OCI-M1 (cell line): ENCODE measurements at regions not wholly inside any gene's neighbourhood (a gene's known extent, or its start where the extent isn't known, plus 50 kb on each side); places are given as distances from the start of the nearest gene placed in this dataset.
"Not testable (repeated sequence)": the region's sequence is repeated elsewhere in the genome, so short reads cannot be mapped to it uniquely, and the experiment has no call there.

Source experiments
- DNase-seq: peaks from one replicate; lab custom pipeline; 2025; lab: John Stamatoyannopoulos, UW

GRCh38 chr7:8314566-8314965, 52.6 kb upstream of the ICA1 start:
- no peak for DNase-seq

- DNase-seq, result no peak
Observed at GRCh38 chr7:8319115-8319514, 57.1 kb upstream of the ICA1 start.

DNA sequence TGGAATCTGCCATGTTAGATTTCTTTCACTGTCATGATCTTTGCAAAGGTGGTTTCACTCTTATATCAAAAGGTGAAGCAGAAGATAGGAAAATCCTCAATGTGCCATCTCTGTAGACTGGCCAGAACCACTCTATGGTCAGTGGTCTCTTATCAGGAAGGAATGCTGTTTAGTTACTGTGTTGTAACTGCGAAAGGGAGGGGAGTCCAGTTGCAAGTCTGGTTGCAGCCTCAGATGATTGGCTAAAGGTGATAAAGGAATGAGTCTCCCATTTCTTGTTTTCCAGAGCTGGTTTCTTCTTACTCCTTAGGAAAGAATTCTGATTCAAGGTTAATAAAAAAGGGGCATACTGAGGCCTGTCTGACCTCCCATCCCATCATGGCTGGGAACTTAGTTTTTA, 58.2 kb upstream of the ICA1 start:
- DNase-seq, result no peak

GRCh38 chr7:8321312-8321711, 59.3 kb upstream of the ICA1 start:
- DNase-seq, result no peak

DNA sequence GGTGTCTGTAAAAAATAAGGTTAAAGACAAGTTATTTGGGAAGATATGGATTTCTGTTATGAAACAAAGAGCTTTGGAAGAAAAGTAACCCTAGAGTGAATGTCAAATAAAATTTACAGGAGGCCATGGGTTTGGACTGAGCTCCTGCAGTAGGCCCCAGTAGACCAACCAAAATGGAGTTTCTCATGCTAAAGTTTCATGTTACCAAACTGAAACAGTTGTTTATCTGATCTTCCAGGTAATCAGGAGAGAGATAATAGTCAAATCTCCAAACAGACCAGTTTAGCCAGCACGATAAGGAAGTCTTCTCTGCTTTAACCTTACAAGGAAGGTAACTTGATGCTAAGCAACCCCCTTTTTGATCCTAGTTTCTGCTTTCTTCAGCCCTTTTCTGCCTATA, 60.7 kb upstream of the ICA1 start:
- no peak for DNase-seq

DNA sequence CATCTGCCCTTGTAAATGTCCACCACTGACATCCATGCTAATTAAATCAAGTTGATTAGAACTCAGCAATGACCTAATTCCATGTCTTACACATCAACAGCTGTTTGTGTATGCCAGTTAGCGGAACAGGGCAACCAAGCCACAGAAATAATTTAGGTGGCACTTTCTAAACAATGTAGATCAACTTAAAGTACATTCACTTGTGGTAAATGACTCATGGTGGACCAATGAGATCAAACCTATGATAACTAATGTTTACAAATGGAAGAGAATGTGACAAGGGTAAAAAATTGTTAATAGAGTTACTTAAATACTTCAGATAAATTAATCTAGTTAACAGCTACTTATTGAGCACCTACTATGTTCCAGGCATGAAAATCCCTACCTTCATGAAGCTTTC, 63.1 kb upstream of the ICA1 start:
- no peak for DNase-seq

GRCh38 chr7:8327199-8327598, 65.2 kb upstream of the ICA1 start:
- DNase-seq, result no peak

- no peak for DNase-seq
Observed at GRCh38 chr7:8338206-8338605, 76.2 kb upstream of the ICA1 start.

- DNase-seq, result no peak
Observed at GRCh38 chr7:8343556-8343955, 81.6 kb upstream of the ICA1 start.

GRCh38 chr7:8347395-8347794, 85.4 kb upstream of the ICA1 start:
- DNase-seq, result not testable (repeated sequence)

GRCh38 chr7:8351654-8352053, 81.8 kb upstream of the NXPH1 start:
- DNase-seq, result not testable (repeated sequence)

DNA sequence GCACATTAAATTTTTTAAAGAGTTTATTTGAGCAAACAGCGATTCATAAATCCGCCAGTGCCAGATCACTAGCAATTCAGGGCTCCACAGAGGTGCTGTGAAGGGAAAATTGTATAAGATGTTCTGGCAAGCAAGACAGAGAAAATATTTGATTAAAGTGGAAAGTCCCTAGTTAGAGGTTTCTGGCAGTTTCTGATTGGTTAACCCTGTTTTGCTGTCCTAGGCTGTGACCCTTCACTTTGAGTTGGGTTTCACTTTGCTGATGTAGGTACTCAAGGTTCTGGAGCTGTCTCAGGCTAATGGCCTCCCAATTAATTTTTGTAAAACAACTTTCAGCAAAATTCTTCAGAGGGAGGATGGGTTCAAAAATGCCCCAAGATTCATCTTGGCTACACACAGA, 79.4 kb upstream of the NXPH1 start:
- DNase-seq, result no peak

GRCh38 chr7:8354503-8354902, 78.9 kb upstream of the NXPH1 start:
- DNase-seq, result no peak

- DNase-seq, result no peak
Observed at GRCh38 chr7:8356071-8356470, 77.3 kb upstream of the NXPH1 start.

DNA sequence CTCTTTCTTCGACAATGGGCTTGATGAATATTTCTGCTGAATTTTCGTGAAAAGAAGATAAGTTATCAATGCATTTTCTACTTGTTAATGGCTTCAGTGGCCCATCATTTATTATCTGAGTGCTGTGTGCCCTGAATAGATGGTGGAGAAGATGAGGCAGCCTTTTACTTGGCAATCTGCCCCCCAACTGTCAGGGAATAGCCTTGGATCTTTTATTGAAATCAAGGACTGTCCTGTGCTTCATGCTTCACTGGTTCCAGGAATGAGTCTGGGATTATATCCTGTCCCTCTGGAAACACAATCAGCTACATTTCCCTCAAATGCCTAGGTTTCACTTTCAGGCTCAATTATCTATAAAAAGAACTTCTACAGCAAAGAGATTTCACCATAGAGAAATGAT, 75.9 kb upstream of the NXPH1 start:
- no peak for DNase-seq

- no peak for DNase-seq
Observed at GRCh38 chr7:8360564-8361153, 72.8 kb upstream of the NXPH1 start.

DNA sequence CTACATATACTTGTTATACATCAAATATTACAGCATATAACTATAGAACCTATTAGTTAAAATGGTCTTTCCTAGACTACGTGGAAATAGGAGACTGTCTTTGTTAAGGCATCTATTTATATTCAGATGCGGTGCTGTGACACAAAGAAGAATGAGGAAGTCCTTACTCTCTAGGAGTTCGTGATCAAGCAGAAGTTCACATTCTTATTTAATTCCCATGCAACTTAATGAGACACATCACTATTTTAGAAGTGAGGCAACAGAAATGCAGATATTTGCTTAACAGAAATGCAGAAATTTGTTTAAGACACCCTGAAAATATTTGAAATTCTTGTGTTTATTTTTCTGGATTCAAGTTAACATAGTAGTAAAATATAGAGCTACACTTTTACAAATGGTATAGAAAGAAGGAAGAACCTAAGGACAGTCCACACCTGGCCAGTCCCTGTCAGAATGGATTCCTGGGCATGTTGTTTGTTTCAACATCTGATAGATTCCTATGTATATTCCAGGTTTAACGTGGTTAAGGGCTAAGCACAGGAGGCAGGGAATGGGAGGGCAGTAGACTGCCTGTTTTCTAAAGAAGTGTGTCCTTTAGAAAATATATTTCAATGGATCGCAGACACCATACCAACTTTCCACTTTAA, 70.6 kb upstream of the NXPH1 start:
- DNase-seq, result peak; percentile 27

GRCh38 chr7:8363407-8364015, 69.9 kb upstream of the NXPH1 start:
- no peak for DNase-seq

- DNase-seq, result peak; percentile 13
Observed at GRCh38 chr7:8365499-8366110, 67.8 kb upstream of the NXPH1 start.

GRCh38 chr7:8368007-8368406, 65.4 kb upstream of the NXPH1 start:
- not testable (repeated sequence) for DNase-seq

DNA sequence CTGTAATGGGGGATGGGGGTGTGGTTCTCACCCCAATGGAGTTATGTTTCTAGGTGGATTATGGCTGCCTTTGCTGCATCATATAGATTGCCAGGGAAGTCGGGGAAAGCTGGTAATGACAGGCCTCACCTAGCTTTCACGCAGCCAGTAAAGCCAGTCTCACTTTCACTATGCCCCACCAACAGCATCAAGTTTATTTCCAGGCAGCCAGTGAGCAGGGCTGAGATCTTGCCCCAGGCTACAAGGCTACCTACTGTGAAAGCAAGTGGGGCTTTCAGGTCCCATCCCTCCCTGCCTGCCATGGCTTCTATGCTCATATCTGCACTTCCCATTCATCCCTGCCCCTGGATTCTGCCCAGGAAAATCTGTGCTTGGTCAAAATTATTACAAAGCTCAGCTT, 61.7 kb upstream of the NXPH1 start:
- DNase-seq, result no peak

DNA sequence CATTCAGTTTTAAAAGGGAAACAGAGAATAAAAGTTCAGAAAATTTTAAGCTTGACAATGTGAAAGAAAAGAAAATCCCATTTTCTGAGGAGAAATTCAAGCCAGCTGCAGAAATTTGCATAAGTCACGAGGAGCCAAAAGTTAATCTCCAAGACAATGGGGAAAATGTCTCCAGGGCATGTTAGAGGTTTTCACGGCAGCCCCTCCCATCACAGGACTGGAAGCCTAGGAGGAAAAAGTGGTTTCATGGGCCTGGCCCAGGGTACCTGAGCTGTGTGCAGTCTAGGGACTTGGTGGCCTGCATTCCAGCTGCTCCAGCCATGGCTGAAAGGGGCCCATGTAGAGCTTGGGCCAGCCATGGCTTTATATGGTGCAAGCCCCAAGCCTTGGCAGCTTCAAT, 59.6 kb upstream of the NXPH1 start:
- DNase-seq, result no peak

GRCh38 chr7:8378349-8379019, 54.9 kb upstream of the NXPH1 start:
- DNase-seq, result no peak
